ENCODE measurements at regions not wholly inside any gene's neighbourhood (a gene's known extent, or its start where the extent isn't known, plus 50 kb on each side); places are given as distances from the start of the nearest gene placed in this dataset.
"Not testable (repeated sequence)": the region's sequence is repeated elsewhere in the genome, so short reads cannot be mapped to it uniquely, and the experiment has no call there.

DNA sequence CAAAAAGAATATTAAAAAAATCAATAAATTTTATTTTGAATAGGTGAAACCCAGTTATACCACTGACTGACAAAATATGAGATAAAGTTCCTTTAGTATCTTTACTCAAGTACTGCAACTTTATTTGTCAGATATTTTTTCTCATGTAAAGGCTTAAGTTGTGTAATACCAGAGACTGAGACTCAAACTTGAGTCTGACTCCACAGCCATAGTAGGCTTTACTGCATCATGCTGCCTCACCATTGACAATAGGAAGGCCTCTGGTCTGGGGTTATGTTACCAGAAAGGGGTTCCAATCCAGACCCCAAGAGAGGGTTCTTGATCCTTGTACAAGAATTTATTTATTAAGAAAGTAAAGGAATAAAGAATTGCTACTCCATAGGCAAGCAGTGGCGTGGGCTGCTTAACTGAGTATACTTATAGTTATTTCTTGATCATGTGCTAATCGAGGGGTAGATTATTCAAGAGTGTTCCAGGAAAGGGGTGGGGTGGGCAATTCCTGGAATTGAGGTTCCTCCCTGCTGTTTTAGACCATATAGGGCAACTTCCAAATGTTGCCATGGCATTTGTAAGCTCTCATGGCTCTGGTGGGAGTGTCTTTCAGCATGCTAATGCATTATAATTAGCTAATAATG is 187.4 kb upstream of the WSB1 start:
- no peak overlapping the region for H3K4me3 Mint-ChIP-seq (ENCODE audit: unreplicated experiment)
- no peak overlapping the region for H3K27ac Mint-ChIP-seq (ENCODE audit: unreplicated experiment)
- no peaks in the 10 kb centered on the region for H4K20me1 ChIP-seq (ENCODE audit: insufficient read depth, low read length)
- no peaks in the 10 kb centered on the region for H3K36me3 Mint-ChIP-seq (ENCODE audit: low read depth, unreplicated experiment)
- TF ChIP-seq, protein P1, sequence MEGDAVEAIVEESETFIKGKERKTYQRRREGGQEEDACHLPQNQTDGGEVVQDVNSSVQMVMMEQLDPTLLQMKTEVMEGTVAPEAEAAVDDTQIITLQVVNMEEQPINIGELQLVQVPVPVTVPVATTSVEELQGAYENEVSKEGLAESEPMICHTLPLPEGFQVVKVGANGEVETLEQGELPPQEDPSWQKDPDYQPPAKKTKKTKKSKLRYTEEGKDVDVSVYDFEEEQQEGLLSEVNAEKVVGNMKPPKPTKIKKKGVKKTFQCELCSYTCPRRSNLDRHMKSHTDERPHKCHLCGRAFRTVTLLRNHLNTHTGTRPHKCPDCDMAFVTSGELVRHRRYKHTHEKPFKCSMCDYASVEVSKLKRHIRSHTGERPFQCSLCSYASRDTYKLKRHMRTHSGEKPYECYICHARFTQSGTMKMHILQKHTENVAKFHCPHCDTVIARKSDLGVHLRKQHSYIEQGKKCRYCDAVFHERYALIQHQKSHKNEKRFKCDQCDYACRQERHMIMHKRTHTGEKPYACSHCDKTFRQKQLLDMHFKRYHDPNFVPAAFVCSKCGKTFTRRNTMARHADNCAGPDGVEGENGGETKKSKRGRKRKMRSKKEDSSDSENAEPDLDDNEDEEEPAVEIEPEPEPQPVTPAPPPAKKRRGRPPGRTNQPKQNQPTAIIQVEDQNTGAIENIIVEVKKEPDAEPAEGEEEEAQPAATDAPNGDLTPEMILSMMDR (IDR thresholded peaks at IDR 0.05; ENCODE audit: insufficient read depth, low read depth, low read length), result no peak
- TF ChIP-seq EZH2 (IDR thresholded peaks at IDR 0.05; ENCODE audit: insufficient read depth, low read length), result no peak
- no peaks in the 10 kb centered on the region for H3K79me2 ChIP-seq (ENCODE audit: insufficient read depth, low read length)
- H3K27me3 ChIP-seq (ENCODE audit: insufficient read depth, low read length), result no peaks in the 10 kb centered on the region
- no peak for FAIRE-seq
- no peaks in the 10 kb centered on the region for H3K4me1 Mint-ChIP-seq (ENCODE audit: low read depth, unreplicated experiment)
- H3K9me3 Mint-ChIP-seq (ENCODE audit: unreplicated experiment), result no peaks in the 10 kb centered on the region
- H2AFZ ChIP-seq (ENCODE audit: low read depth, low read length), result no peak overlapping the region
- no peak overlapping the region for H3K4me3 ChIP-seq (ENCODE audit: insufficient read depth, low read depth, low read length)
- H3K9me3 ChIP-seq (ENCODE audit: insufficient read depth, low read depth, low read length), result no peaks in the 10 kb centered on the region
- no peak overlapping the region for H3K4me2 ChIP-seq (ENCODE audit: low read length)
- no peak overlapping the region for H3K27ac ChIP-seq (ENCODE audit: low read depth, low read length)
- H3K9ac ChIP-seq (ENCODE audit: low read length), result no peak overlapping the region
- H3K36me3 ChIP-seq (ENCODE audit: insufficient read depth, low read length), result no peaks in the 10 kb centered on the region
- DNase-seq (ENCODE audit: low read depth), result no peak
- no peaks in the 10 kb centered on the region for H3K4me1 ChIP-seq (ENCODE audit: insufficient read depth, low read length)
- no peaks in the 10 kb centered on the region for H3K27me3 Mint-ChIP-seq (ENCODE audit: low read depth, unreplicated experiment)

DNA sequence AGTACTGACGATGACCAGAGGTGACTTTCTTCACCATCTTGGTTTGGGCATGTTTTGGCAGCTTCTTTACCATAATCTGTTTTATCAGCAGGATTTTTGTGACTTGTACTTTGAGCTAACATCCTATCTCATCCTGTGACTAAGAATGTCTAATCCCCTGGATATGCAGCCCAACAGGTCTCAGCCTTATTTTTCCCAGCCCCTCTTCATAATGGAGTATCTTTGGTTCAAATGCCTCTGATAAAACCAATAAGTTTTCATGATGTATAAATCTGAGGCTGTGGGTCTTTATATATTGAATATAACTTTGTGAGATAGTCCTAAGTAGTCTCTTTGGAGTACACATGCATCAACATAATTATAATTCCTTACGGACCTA is 186.9 kb upstream of the WSB1 start:
- Histone ChIP-seq H3K4me2 (ENCODE audit: low read length) (no peak overlapping the region), H3K27me3 (ENCODE audit: insufficient read depth, low read length) (no peaks in the 10 kb centered on the region), H2AFZ (ENCODE audit: low read depth, low read length) (no peak overlapping the region), H3K9me3 (ENCODE audit: insufficient read depth, low read depth, low read length) (no peaks in the 10 kb centered on the region), H3K4me1 (ENCODE audit: insufficient read depth, low read length) (no peaks in the 10 kb centered on the region), H3K36me3 (ENCODE audit: insufficient read depth, low read length) (no peaks in the 10 kb centered on the region), H3K27ac (ENCODE audit: low read depth, low read length) (no peak overlapping the region), H3K79me2 (ENCODE audit: insufficient read depth, low read length) (no peaks in the 10 kb centered on the region), H3K9ac (ENCODE audit: low read length) (no peak overlapping the region), H3K4me3 (ENCODE audit: insufficient read depth, low read depth, low read length) (no peak overlapping the region), H4K20me1 (ENCODE audit: insufficient read depth, low read length) (no peaks in the 10 kb centered on the region)
- Mint-ChIP-seq H3K9me3 (ENCODE audit: unreplicated experiment) (no peaks in the 10 kb centered on the region), H3K27ac (ENCODE audit: unreplicated experiment) (no peak overlapping the region), H3K27me3 (ENCODE audit: low read depth, unreplicated experiment) (no peaks in the 10 kb centered on the region), H3K4me1 (ENCODE audit: low read depth, unreplicated experiment) (no peaks in the 10 kb centered on the region), H3K4me3 (ENCODE audit: unreplicated experiment) (no peak overlapping the region), H3K36me3 (ENCODE audit: low read depth, unreplicated experiment) (no peaks in the 10 kb centered on the region)
- FAIRE-seq, result no peak
- TF ChIP-seq, protein P1 (IDR thresholded peaks at IDR 0.05; ENCODE audit: insufficient read depth, low read depth, low read length), result no peak
- no peak for TF ChIP-seq EZH2 (IDR thresholded peaks at IDR 0.05; ENCODE audit: insufficient read depth, low read length)
- no peak for DNase-seq (ENCODE audit: low read depth)

DNA sequence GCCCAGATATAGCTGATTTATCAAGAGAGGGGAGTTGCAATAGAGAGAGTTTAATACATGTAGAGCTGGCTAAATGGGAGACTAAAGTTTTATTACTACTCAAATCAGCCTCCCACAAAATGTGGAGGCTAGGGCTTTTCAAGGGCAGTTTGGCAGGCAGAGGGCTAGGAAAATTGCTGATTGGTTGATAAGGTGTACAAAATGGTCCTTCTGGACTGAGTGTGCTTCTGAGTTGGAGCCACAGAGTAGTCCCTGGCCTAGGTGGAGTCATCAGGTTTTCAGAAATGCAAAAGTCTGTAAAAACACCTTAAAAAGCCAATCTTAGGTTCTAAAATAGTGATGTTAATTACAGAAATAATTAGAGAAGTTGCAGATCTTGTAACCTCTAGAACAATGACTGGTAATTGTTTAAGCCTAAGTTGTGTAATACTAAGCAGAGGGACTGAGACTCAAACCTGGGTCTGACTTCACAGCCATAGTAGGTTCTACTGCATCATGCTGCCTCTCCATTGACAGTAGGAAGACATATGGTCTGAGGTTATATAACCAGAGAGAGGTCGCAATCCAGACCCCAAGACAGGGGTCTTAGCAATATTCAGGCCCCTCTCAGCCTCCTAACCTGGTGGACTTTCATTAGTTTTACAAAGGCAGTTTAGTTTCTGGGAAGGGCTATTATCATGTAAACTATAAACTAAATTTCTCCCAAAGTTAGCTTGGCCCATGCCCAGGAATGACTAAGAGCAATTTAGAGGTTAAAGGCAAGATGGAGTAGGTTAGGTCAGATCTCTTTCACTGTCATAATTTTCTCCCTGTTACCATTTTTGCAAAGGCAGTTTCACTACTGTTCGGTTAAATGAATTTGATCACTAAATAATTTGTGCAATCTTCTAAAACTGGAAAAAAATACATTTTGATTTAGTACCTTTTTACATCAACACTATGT is 186.3 kb upstream of the WSB1 start:
- H3K9me3 ChIP-seq (ENCODE audit: insufficient read depth, low read depth, low read length); H3K4me3 ChIP-seq (ENCODE audit: insufficient read depth, low read depth, low read length); H3K27ac ChIP-seq (ENCODE audit: low read depth, low read length); FAIRE-seq; H3K4me1 Mint-ChIP-seq (ENCODE audit: low read depth, unreplicated experiment); H3K27me3 Mint-ChIP-seq (ENCODE audit: low read depth, unreplicated experiment); H3K36me3 Mint-ChIP-seq (ENCODE audit: low read depth, unreplicated experiment); H3K27ac Mint-ChIP-seq (ENCODE audit: unreplicated experiment); H3K9ac ChIP-seq (ENCODE audit: low read length); H3K36me3 ChIP-seq (ENCODE audit: insufficient read depth, low read length); H3K4me1 ChIP-seq (ENCODE audit: insufficient read depth, low read length); DNase-seq (ENCODE audit: low read depth); H3K4me3 Mint-ChIP-seq (ENCODE audit: unreplicated experiment); H2AFZ ChIP-seq (ENCODE audit: low read depth, low read length); H3K9me3 Mint-ChIP-seq (ENCODE audit: unreplicated experiment); H3K4me2 ChIP-seq (ENCODE audit: low read length); H3K27me3 ChIP-seq (ENCODE audit: insufficient read depth, low read length); H4K20me1 ChIP-seq (ENCODE audit: insufficient read depth, low read length); H3K79me2 ChIP-seq (ENCODE audit: insufficient read depth, low read length): not testable (repeated sequence)
